HG03103 (cell line): ENCODE measurements at regions not wholly inside any gene's neighbourhood (a gene's known extent, or its start where the extent isn't known, plus 50 kb on each side); places are given as distances from the start of the nearest gene placed in this dataset.
A peak's percentile ranks its signal among the peaks of the same experiment; 100 is the strongest.

ENCODE experiments used
- ATAC-seq: cut with Tn5 transposase; IDR thresholded peaks from one replicate; pipeline ENCODE4 v1.9.1; 2021; ENCODE audit warnings: low read depth; ENCODE audit not compliant: unreplicated experiment

- ATAC-seq: no peak
Measured at GRCh38 chr6:126795161-126795560, 323.3 kb upstream of the RSPO3 start.

GRCh38 chr6:126797981-126798380 is 320.5 kb upstream of the RSPO3 start:
- no peak for ATAC-seq

- peak; percentile 35 for ATAC-seq
Measured at GRCh38 chr6:126803769-126804168, 314.7 kb upstream of the RSPO3 start.

GRCh38 chr6:126804332-126805064 is 314.0 kb upstream of the RSPO3 start:
- peak; percentile 73 for ATAC-seq

GRCh38 chr6:126805861-126806260 is 312.6 kb upstream of the RSPO3 start:
- no peak for ATAC-seq

GRCh38 chr6:126807876-126808275 is 310.6 kb upstream of the RSPO3 start:
- no peak for ATAC-seq

GRCh38 chr6:126811321-126811720 is 307.1 kb upstream of the RSPO3 start:
- ATAC-seq: no peak

GRCh38 chr6:126812010-126812409 is 306.5 kb upstream of the RSPO3 start:
- ATAC-seq: no peak

GRCh38 chr6:126812651-126813050 is 305.8 kb upstream of the RSPO3 start:
- ATAC-seq: no peak

GRCh38 chr6:126820634-126821033 is 297.8 kb upstream of the RSPO3 start:
- no peak for ATAC-seq

- no peak for ATAC-seq
Measured at GRCh38 chr6:126821706-126822105, 296.8 kb upstream of the RSPO3 start.

- ATAC-seq: no peak
Measured at GRCh38 chr6:126824226-126824625, 294.2 kb upstream of the RSPO3 start.

GRCh38 chr6:126824815-126825214 is 293.7 kb upstream of the RSPO3 start:
- ATAC-seq: no peak

GRCh38 chr6:126826166-126826714 is 292.2 kb upstream of the RSPO3 start:
- ATAC-seq: no peak

- ATAC-seq: no peak
Measured at GRCh38 chr6:126831461-126831860, 287.0 kb upstream of the RSPO3 start.

- no peak for ATAC-seq
Measured at GRCh38 chr6:126842769-126843168, 275.7 kb upstream of the RSPO3 start.

GRCh38 chr6:126848119-126848518 is 270.4 kb upstream of the RSPO3 start:
- no peak for ATAC-seq

GRCh38 chr6:126867641-126868040 is 250.8 kb upstream of the RSPO3 start:
- ATAC-seq: no peak

GRCh38 chr6:126873351-126873750 is 245.1 kb upstream of the RSPO3 start:
- no peak for ATAC-seq

GRCh38 chr6:126873791-126874190 is 244.7 kb upstream of the RSPO3 start:
- no peak for ATAC-seq

- ATAC-seq: no peak
Measured at GRCh38 chr6:126876446-126876845, 242.0 kb upstream of the RSPO3 start.

- no peak for ATAC-seq
Measured at GRCh38 chr6:126880964-126881363, 237.5 kb upstream of the RSPO3 start.
